KMS-11 (cell line): ENCODE measurements at regions not wholly inside any gene's neighbourhood (a gene's known extent, or its start where the extent isn't known, plus 50 kb on each side); places are given as distances from the start of the nearest gene placed in this dataset.

Experiments
- H2AFZ ChIP-seq: fragments of 200-600 bp; sonication (generic); 2 replicates; pipeline ENCODE4 v1.6.1; 2016; ENCODE audit warnings: antibody characterized with exemption, mixed run types, low read depth
- H3K27ac ChIP-seq: fragments of 200-600 bp; sonication (generic); 2 replicates; pipeline ENCODE4 v1.6.1; 2016; ENCODE audit warnings: mild to moderate bottlenecking, mixed run types
- H3K27me3 ChIP-seq: fragments of 200-600 bp; sonication (generic); 2 replicates; pipeline ENCODE4 v1.6.1; 2017; ENCODE audit warnings: mild to moderate bottlenecking, low read depth, mixed run types, moderate library complexity; ENCODE audit not compliant: insufficient read depth
- H3K36me3 ChIP-seq: fragments of 200-600 bp; sonication (generic); 2 replicates; pipeline ENCODE4 v1.6.1; 2017; ENCODE audit warnings: mild to moderate bottlenecking, mixed run types; ENCODE audit not compliant: insufficient read depth
- H3K4me1 ChIP-seq: fragments of 200-600 bp; sonication (generic); 2 replicates; pipeline ENCODE4 v1.6.1; 2016; ENCODE audit warnings: mild to moderate bottlenecking, low read depth, mixed run types; ENCODE audit not compliant: poor library complexity, severe bottlenecking
- H3K4me2 ChIP-seq: fragments of 200-600 bp; sonication (generic); 2 replicates; pipeline ENCODE4 v1.7.0; 2016; ENCODE audit warnings: mild to moderate bottlenecking, mixed run types
- H3K4me3 ChIP-seq: fragments of 200-600 bp; sonication (generic); IDR thresholded peaks from 2 replicates; pipeline ENCODE4 v1.6.1; 2017; ENCODE audit warnings: low read depth, low read length, mixed read lengths; ENCODE audit not compliant: insufficient read depth
- H3K79me2 ChIP-seq: fragments of 200-600 bp; sonication (generic); 2 replicates; pipeline ENCODE4 v1.6.1; 2016; ENCODE audit warnings: low read depth, mixed run types; ENCODE audit not compliant: insufficient read depth
- H3K9ac ChIP-seq: fragments of 200-600 bp; sonication (generic); 2 replicates; pipeline ENCODE4 v1.6.1; 2016; ENCODE audit warnings: mild to moderate bottlenecking, mixed run types
- H4K20me1 ChIP-seq: fragments of 200-600 bp; sonication (generic); 2 replicates; pipeline ENCODE4 v1.6.1; 2016; ENCODE audit warnings: mild to moderate bottlenecking, mixed run types; ENCODE audit not compliant: insufficient read depth
- CTCF ChIP-seq: fragments of 200-600 bp; sonication (generic); conservative IDR thresholded peaks from 2 replicates; pipeline ENCODE4 v1.6.1; 2017; ENCODE audit warnings: low read depth, mild to moderate bottlenecking, antibody characterized with exemption, low read length, moderate library complexity, mixed read lengths

DNA sequence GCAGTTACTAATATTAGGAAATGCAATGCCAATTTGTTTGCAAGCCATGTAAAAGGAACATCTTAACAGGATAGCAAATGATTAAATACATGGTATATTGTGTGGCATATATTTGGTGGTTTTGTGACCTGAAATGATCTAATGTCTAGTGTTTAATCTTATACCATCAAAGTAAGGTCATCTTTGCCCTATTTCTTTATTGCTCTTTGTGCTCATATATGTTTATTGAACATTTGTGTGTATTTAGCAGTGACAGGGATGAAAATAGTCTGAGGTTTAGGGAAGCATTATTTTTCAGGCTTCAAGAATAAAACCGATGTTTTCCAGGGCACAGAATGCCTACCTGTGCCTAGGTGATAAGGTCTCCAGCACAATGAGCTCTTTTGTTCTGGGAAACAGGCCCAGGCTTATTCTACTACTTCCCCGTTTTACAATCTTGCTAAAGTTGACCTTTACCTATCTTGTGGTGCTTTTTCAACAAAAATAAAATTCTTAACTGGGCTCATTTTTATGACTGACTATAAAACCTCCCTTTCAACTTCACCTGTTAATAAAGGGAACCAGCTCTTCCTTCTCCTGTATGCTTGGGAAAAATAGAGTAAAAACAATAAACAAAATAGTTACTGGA lies 105.6 kb upstream of the ANKH start:
- H3K27ac ChIP-seq = no peak overlapping the region

DNA sequence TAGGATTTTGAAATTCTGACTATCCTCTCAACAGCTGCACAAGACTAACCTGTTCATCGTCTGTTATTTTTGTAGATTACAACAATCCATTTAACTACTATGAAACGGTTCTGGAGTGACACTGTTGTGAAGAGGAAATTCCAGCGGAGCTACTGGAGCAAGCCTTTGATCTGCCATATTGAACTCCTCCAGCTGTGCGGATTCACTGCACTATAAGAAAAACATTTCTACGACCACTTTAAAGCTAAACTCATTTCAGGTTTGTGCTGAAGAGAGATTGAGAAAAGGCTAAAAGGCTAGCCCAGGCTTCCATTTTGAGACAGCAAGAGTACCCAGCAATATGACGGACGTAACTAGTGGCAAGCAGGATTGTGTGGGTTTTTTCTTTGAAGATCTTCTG lies 104.9 kb upstream of the ANKH start:
- no peaks in the 10 kb centered on the region for H3K27me3 ChIP-seq
- H3K79me2 ChIP-seq = no peaks in the 10 kb centered on the region
- no peak overlapping the region for H3K9ac ChIP-seq

More for the DNA sequence above, 105.6 kb upstream of the ANKH start:
- H2AFZ ChIP-seq = no peak overlapping the region
- H3K4me2 ChIP-seq = no peak overlapping the region
- H3K9ac ChIP-seq = no peak overlapping the region
- TF ChIP-seq CTCF = no peak
- no peaks in the 10 kb centered on the region for H3K79me2 ChIP-seq
- H3K4me1 ChIP-seq = no peaks in the 10 kb centered on the region
- no peaks in the 10 kb centered on the region for H3K27me3 ChIP-seq
- no peaks in the 10 kb centered on the region for H4K20me1 ChIP-seq
- H3K36me3 ChIP-seq = no peaks in the 10 kb centered on the region
- H3K4me3 ChIP-seq = no peak overlapping the region

GRCh38 chr5:14971873-14972272 lies 100.3 kb upstream of the ANKH start:
- Histone ChIP-seq H3K27me3 (no peaks in the 10 kb centered on the region), H3K27ac (no peak overlapping the region)
- TF ChIP-seq CTCF = no peak

More for the DNA sequence above, 104.9 kb upstream of the ANKH start:
- Histone ChIP-seq H3K4me2 (no peak overlapping the region), H3K4me1 (no peaks in the 10 kb centered on the region), H3K27ac (no peak overlapping the region), H3K4me3 (no peak overlapping the region), H2AFZ (no peak overlapping the region), H4K20me1 (no peaks in the 10 kb centered on the region), H3K36me3 (no peaks in the 10 kb centered on the region)
- TF ChIP-seq CTCF = no peak

DNA sequence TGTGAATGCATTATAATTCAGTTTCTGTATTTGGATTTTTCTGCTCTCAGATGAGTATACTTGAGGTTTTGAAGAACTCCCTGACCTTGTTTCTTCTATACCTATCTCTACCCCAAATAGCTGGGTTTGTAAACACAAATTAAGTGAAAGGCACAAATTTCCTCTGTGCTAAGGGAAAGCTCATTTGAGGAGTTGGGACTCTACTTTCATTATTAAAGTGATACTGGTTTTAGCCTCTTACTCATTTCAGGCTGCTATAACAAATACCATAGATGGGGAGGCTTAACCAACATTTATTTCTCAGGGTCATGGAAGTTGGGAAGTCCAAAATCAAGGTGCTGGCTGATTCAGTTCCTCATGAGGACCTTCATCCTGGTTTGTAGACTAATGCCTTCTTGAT lies 97.2 kb upstream of the ANKH start:
- H3K4me2 ChIP-seq = no peak overlapping the region
- no peak overlapping the region for H3K9ac ChIP-seq

More at GRCh38 chr5:14971873-14972272, 100.3 kb upstream of the ANKH start:
- no peak overlapping the region for H3K9ac ChIP-seq
- no peak overlapping the region for H3K4me3 ChIP-seq
- no peaks in the 10 kb centered on the region for H3K79me2 ChIP-seq
- no peak overlapping the region for H3K4me2 ChIP-seq
- H2AFZ ChIP-seq = no peak overlapping the region
- H3K4me1 ChIP-seq = no peaks in the 10 kb centered on the region
- H3K36me3 ChIP-seq = no peaks in the 10 kb centered on the region
- no peaks in the 10 kb centered on the region for H4K20me1 ChIP-seq

More for the DNA sequence above, 97.2 kb upstream of the ANKH start:
- Histone ChIP-seq H3K27ac (no peak overlapping the region), H3K4me1 (no peaks in the 10 kb centered on the region), H2AFZ (no peak overlapping the region), H3K36me3 (no peaks in the 10 kb centered on the region), H3K79me2 (no peaks in the 10 kb centered on the region), H3K4me3 (no peak overlapping the region), H3K27me3 (no peaks in the 10 kb centered on the region), H4K20me1 (no peaks in the 10 kb centered on the region)
- TF ChIP-seq CTCF = no peak
